SK-N-SH (cell line): ENCODE measurements at regions not wholly inside any gene's neighbourhood (a gene's known extent, or its start where the extent isn't known, plus 50 kb on each side); places are given as distances from the start of the nearest gene placed in this dataset.

ENCODE experiments used
- CTCF ChIA-PET: fragments of 300-600, 350-600 bp; formaldehyde crosslinking; extraction: SDS; loops from one replicate; lab custom pipeline; 2021; lab: Yijun Ruan, JAX
- POLR2A ChIA-PET: fragments of 350-600 bp; sonication (Branson Sonifier 250); formaldehyde crosslinking; extraction: SDS; loops from one replicate; lab custom pipeline; 2020; ENCODE audit warnings: antibody characterized with exemption, inconsistent platforms; lab: Yijun Ruan, JAX
- DNase-seq: peaks from one replicate; pipeline ENCODE4 v3.0.0; 2012
- H2AFZ ChIP-seq: fragments of 200-600 bp; sonication (generic); 2 replicates; pipeline ENCODE4 v1.8.1; 2016; ENCODE audit warnings: antibody characterized with exemption, mild to moderate bottlenecking, low read depth
- H3F3A ChIP-seq: fragments of 200-600 bp; sonication (generic); replicated peaks from 2 replicates; pipeline ENCODE3; 2016; ENCODE audit warnings: antibody characterized with exemption, mild to moderate bottlenecking; ENCODE audit not compliant: insufficient read depth
- H3K27ac ChIP-seq, 2 experiments: fragments of 200-500 bp in 1 of 2; fragments of 200-600 bp in 1 of 2; sonication (Bioruptor generic) in 1 of 2; sonication (generic), shearing (Covaris generic) in 1 of 2; 2 replicates each; pipeline versions ENCODE4 v1.5.1 to v1.6.1; 2014 to 2016; ENCODE audit warnings: low read depth in 2 of 2, inconsistent platforms in 1 of 2, low read length in 1 of 2, mild to moderate bottlenecking in 1 of 2, mixed read lengths in 1 of 2
- H3K27me3 ChIP-seq: fragments of 200-600 bp; sonication (generic), shearing (Covaris generic); 2 replicates; pipeline ENCODE4 v1.6.1; 2016; ENCODE audit warnings: mixed run types; ENCODE audit not compliant: insufficient read depth
- H3K36me3 ChIP-seq, 2 experiments: fragments of 200-500 bp in 1 of 2; fragments of 200-600 bp in 1 of 2; sonication (Bioruptor generic) in 1 of 2; sonication (generic) in 1 of 2; replicated peaks in 1 of 2; 2 replicates each; pipeline versions ENCODE3 to v1.5.1; 2014 to 2016; ENCODE audit warnings: low read length in 1 of 2, mild to moderate bottlenecking in 1 of 2; ENCODE audit not compliant: insufficient read depth in 2 of 2, control insufficient read depth in 1 of 2
- H3K4me1 ChIP-seq, 2 experiments: fragments of 200-500 bp in 1 of 2; fragments of 200-600 bp in 1 of 2; sonication (Bioruptor generic) in 1 of 2; sonication (generic), shearing (Covaris generic) in 1 of 2; 2 replicates each; pipeline versions ENCODE4 v1.5.1 to v1.6.1; 2014 to 2016; ENCODE audit warnings: low read depth in 1 of 2, low read length in 1 of 2, mixed run types in 1 of 2; ENCODE audit not compliant: insufficient read depth in 2 of 2, control insufficient read depth in 1 of 2
- H3K4me2 ChIP-seq: fragments of 200-600 bp; sonication (generic), shearing (Covaris generic); 2 replicates; pipeline ENCODE4 v1.6.1; 2017; ENCODE audit warnings: mixed run types
- H3K4me3 ChIP-seq, 2 experiments: fragments of 200-500 bp in 1 of 2; fragments of 200-600 bp in 1 of 2; sonication (Bioruptor generic) in 1 of 2; sonication (generic), shearing (Covaris generic) in 1 of 2; 2 replicates each; pipeline versions ENCODE4 v1.5.1 to v1.8.1; 2014 to 2016; ENCODE audit warnings: low read depth in 2 of 2, inconsistent platforms in 1 of 2, low read length in 1 of 2, mild to moderate bottlenecking in 1 of 2, mixed read lengths in 1 of 2, moderate library complexity in 1 of 2
- H3K79me2 ChIP-seq: fragments of 200-600 bp; sonication (generic); 2 replicates; pipeline ENCODE4 v1.8.1; 2017; ENCODE audit warnings: mild to moderate bottlenecking; ENCODE audit not compliant: insufficient read depth
- H3K9ac ChIP-seq: fragments of 200-600 bp; sonication (generic); 2 replicates; pipeline ENCODE4 v1.6.1; 2017; ENCODE audit warnings: mixed run types
- H3K9me2 ChIP-seq: fragments of 200-600 bp; sonication (generic); 2 replicates; pipeline ENCODE4 v1.6.1; 2017; ENCODE audit warnings: mixed run types
- H3K9me3 ChIP-seq: fragments of 200-600 bp; sonication (generic); 2 replicates; pipeline ENCODE4 v1.6.1; 2017; ENCODE audit warnings: mixed run types, mild to moderate bottlenecking, moderate library complexity
- H4K20me1 ChIP-seq: fragments of 200-600 bp; sonication (generic); 2 replicates; pipeline ENCODE4 v1.6.1; 2017; ENCODE audit warnings: mild to moderate bottlenecking, mixed run types; ENCODE audit not compliant: insufficient read depth
- CHD2 ChIP-seq: fragments of 150-350 bp; IDR thresholded peaks from 2 replicates; pipeline ENCODE4 v1.6.1; 2018; ENCODE audit warnings: low read length; ENCODE audit not compliant: partially characterized antibody
- ELF1 ChIP-seq: IDR thresholded peaks from 2 replicates; pipeline ENCODE4 v1.4.0; 2012
- EP300 ChIP-seq, 2 experiments: IDR thresholded peaks; 2 replicates each; pipeline versions ENCODE4 v1.4.0 to v1.6.1; 2012; ENCODE audit warnings: borderline replicate concordance in 1 of 2, low read depth in 1 of 2, low read length in 1 of 2
- EZH2phosphoT487 ChIP-seq: fragments of 200-600 bp; sonication (generic); IDR thresholded peaks from 2 replicates; pipeline ENCODE4 v1.6.1; 2017; ENCODE audit warnings: low read depth, mixed run types, mild to moderate bottlenecking, antibody characterized with exemption, moderate library complexity, borderline replicate concordance
- FOSL2 ChIP-seq: IDR thresholded peaks from 2 replicates; pipeline ENCODE4 v1.4.0; 2012; ENCODE audit warnings: low read depth, mild to moderate bottlenecking, moderate library complexity, borderline replicate concordance
- FOXJ3 ChIP-seq: sonication (generic); formaldehyde crosslinking; IDR thresholded peaks from 2 replicates; pipeline ENCODE4 v1.5.1; 2020; ENCODE audit warnings: mild to moderate bottlenecking, missing genetic modification reagents
- FOXM1 ChIP-seq: IDR thresholded peaks from 2 replicates; pipeline ENCODE4 v1.4.0; 2012; ENCODE audit warnings: low read depth, mild to moderate bottlenecking
- IRF3 ChIP-seq: fragments of 150-350 bp; IDR thresholded peaks from 2 replicates; pipeline ENCODE4 v1.6.1; 2016; ENCODE audit warnings: mild to moderate bottlenecking, low read depth, low read length
- JUND ChIP-seq: IDR thresholded peaks from 2 replicates; pipeline ENCODE4 v1.4.0; 2012
- MEF2A ChIP-seq: IDR thresholded peaks from 2 replicates; pipeline ENCODE4 v1.4.0; 2012; ENCODE audit warnings: low read depth, borderline replicate concordance
- MXI1 ChIP-seq: IDR thresholded peaks from 2 replicates; pipeline ENCODE4 v1.6.1; 2012; ENCODE audit warnings: mild to moderate bottlenecking, low read depth, low read length, improper control_type of control experiment
- NFIC ChIP-seq: IDR thresholded peaks from 2 replicates; pipeline ENCODE4 v1.4.0; 2012; ENCODE audit warnings: borderline replicate concordance
- NRF1 ChIP-seq: IDR thresholded peaks from 2 replicates; pipeline ENCODE4 v1.6.1; 2012; ENCODE audit warnings: low read depth, mild to moderate bottlenecking, low read length
- POLR2AphosphoS5 ChIP-seq: IDR thresholded peaks from 2 replicates; pipeline ENCODE4 v1.6.1; 2012; ENCODE audit warnings: low read depth, low read length
- RXRA ChIP-seq: IDR thresholded peaks from 2 replicates; pipeline ENCODE4 v1.4.0; 2012; ENCODE audit warnings: low read depth, mild to moderate bottlenecking, borderline replicate concordance
- SIN3A ChIP-seq: IDR thresholded peaks from 2 replicates; pipeline ENCODE4 v1.6.1; 2012; ENCODE audit warnings: low read depth, mild to moderate bottlenecking, low read length, moderate library complexity, borderline replicate concordance
- SMC3 ChIP-seq: IDR thresholded peaks from 2 replicates; pipeline ENCODE4 v1.6.1; 2012; ENCODE audit warnings: low read depth, low read length, improper control_type of control experiment
- TAF1 ChIP-seq: IDR thresholded peaks from 2 replicates; pipeline ENCODE4 v1.6.1; 2012; ENCODE audit warnings: low read depth, mild to moderate bottlenecking, low read length, moderate library complexity, borderline replicate concordance
- TEAD4 ChIP-seq: IDR thresholded peaks from 2 replicates; pipeline ENCODE4 v1.4.0; 2012; ENCODE audit warnings: mild to moderate bottlenecking, borderline replicate concordance; ENCODE audit not compliant: insufficient read depth
- USF2 ChIP-seq: fragments of 150-350 bp; IDR thresholded peaks from 2 replicates; pipeline ENCODE4 v1.6.1; 2017; ENCODE audit warnings: antibody characterized with exemption, low read length, low read depth, borderline replicate concordance
- YY1 ChIP-seq: IDR thresholded peaks from 2 replicates; pipeline ENCODE4 v1.4.0; 2012; ENCODE audit warnings: low read depth, mild to moderate bottlenecking
- WGBS: methylation state at CpG from one replicate; pipeline ENCODE4 v1.1.6; 2017; ENCODE audit warnings: low lambda C conversion rate; 5-methylcytosine and 5-hydroxymethylcytosine counted together
- TF ChIP-seq, protein P1 (sequence below): IDR thresholded peaks from 2 replicates; pipeline ENCODE4 v1.4.0; 2012; ENCODE audit warnings: low read depth, borderline replicate concordance
- TF ChIP-seq, protein P2 (sequence below): IDR thresholded peaks from 2 replicates; pipeline ENCODE4; 2012
- TF ChIP-seq, protein P3 (sequence below): fragments of 200-600 bp; sonication (generic); IDR thresholded peaks from 2 replicates; pipeline ENCODE4 v1.6.1; 2017; ENCODE audit warnings: antibody characterized with exemption, mild to moderate bottlenecking, moderate library complexity

GRCh38 chr5:171586436-171586835 is 167.0 kb downstream of the FGF18 start:
- ChIA-PET POLR2A (no interaction called here), CTCF (no interaction called here)
- TF ChIP-seq SMC3 (no peak), MEF2A (no peak), JUND (no peak), USF2 (no peak), NFIC (no peak), EP300 (IDR thresholded peaks at IDR 0.05; ENCODE audit: borderline replicate concordance in 1 of 2, low read depth in 1 of 2, low read length in 1 of 2) (no peak), YY1 (no peak), TAF1 (no peak), EZH2phosphoT487 (no peak), RXRA (no peak), FOXM1 (no peak), CHD2 (no peak), IRF3 (no peak), ELF1 (no peak)
- TF ChIP-seq, protein P1, sequence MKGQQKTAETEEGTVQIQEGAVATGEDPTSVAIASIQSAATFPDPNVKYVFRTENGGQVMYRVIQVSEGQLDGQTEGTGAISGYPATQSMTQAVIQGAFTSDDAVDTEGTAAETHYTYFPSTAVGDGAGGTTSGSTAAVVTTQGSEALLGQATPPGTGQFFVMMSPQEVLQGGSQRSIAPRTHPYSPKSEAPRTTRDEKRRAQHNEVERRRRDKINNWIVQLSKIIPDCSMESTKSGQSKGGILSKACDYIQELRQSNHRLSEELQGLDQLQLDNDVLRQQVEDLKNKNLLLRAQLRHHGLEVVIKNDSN, result no peak
- no peaks in the 10 kb centered on the region for H4K20me1 ChIP-seq
- no peak for DNase-seq
- no peaks in the 10 kb centered on the region for H3K27me3 ChIP-seq
- no peak overlapping the region for H2AFZ ChIP-seq
- H3K4me3 ChIP-seq, result no peak overlapping the region
- no peaks in the 10 kb centered on the region for H3K4me1 ChIP-seq
- no peak overlapping the region for H3K4me2 ChIP-seq
- H3K27ac ChIP-seq, result no peak overlapping the region
- no peaks in the 10 kb centered on the region for H3K9me2 ChIP-seq
- no peaks in the 10 kb centered on the region for H3K79me2 ChIP-seq
- H3F3A ChIP-seq, result no peaks in the 10 kb centered on the region
- H3K36me3 ChIP-seq, result no peaks in the 10 kb centered on the region
- WGBS, result 72% methylated on average over 2 of the region's 4 CpGs
- no peaks in the 10 kb centered on the region for H3K9me3 ChIP-seq
- H3K9ac ChIP-seq, result no peak overlapping the region

DNA sequence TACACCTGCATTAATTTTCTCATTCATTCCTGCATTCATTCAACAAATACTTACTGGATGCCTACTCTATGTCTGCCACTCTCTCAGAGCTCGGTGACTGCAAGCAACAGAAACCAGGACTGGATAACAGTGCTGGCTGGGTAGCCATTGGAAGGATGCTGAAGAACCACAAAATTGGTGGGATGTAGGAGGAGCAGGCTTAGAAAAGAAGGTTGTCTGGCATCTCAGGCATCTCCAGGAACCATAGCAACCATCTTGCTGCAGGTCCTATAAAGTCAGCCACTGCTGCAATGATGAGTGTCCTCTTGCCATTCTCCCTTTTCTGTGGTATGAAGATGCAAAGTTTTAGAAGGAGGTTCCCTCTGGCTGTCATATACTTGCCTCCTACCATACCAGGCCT is 168.6 kb downstream of the FGF18 start:
- H3K4me3 ChIP-seq, result no peak overlapping the region
- CTCF ChIA-PET, result no interaction called here
- TF ChIP-seq USF2 (no peak), NRF1 (no peak), FOSL2 (no peak), TEAD4 (no peak), SIN3A (no peak), POLR2AphosphoS5 (no peak), EZH2phosphoT487 (no peak), MXI1 (no peak), FOXJ3 (CRISPR knock-in tag) (no peak), MEF2A (no peak), EP300 (IDR thresholded peaks at IDR 0.05; ENCODE audit: borderline replicate concordance in 1 of 2, low read depth in 1 of 2, low read length in 1 of 2) (no peak)
- TF ChIP-seq, protein P2, sequence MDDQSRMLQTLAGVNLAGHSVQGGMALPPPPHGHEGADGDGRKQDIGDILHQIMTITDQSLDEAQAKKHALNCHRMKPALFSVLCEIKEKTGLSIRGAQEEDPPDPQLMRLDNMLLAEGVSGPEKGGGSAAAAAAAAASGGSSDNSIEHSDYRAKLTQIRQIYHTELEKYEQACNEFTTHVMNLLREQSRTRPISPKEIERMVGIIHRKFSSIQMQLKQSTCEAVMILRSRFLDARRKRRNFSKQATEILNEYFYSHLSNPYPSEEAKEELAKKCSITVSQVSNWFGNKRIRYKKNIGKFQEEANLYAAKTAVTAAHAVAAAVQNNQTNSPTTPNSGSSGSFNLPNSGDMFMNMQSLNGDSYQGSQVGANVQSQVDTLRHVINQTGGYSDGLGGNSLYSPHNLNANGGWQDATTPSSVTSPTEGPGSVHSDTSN, result no peak
- TF ChIP-seq, protein P3, sequence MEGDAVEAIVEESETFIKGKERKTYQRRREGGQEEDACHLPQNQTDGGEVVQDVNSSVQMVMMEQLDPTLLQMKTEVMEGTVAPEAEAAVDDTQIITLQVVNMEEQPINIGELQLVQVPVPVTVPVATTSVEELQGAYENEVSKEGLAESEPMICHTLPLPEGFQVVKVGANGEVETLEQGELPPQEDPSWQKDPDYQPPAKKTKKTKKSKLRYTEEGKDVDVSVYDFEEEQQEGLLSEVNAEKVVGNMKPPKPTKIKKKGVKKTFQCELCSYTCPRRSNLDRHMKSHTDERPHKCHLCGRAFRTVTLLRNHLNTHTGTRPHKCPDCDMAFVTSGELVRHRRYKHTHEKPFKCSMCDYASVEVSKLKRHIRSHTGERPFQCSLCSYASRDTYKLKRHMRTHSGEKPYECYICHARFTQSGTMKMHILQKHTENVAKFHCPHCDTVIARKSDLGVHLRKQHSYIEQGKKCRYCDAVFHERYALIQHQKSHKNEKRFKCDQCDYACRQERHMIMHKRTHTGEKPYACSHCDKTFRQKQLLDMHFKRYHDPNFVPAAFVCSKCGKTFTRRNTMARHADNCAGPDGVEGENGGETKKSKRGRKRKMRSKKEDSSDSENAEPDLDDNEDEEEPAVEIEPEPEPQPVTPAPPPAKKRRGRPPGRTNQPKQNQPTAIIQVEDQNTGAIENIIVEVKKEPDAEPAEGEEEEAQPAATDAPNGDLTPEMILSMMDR, result no peak

More for the DNA sequence above, 168.6 kb downstream of the FGF18 start:
- Histone ChIP-seq H3K9me3 (no peaks in the 10 kb centered on the region), H3F3A (no peaks in the 10 kb centered on the region), H3K9me2 (no peaks in the 10 kb centered on the region), H4K20me1 (no peaks in the 10 kb centered on the region), H3K79me2 (no peaks in the 10 kb centered on the region), H2AFZ (no peak overlapping the region), H3K27ac (no peak overlapping the region), H3K4me1 (no peaks in the 10 kb centered on the region), H3K27me3 (no peaks in the 10 kb centered on the region; the same call in 1 of the 2 replicates), H3K36me3 (no peaks in the 10 kb centered on the region), H3K4me2 (no peak overlapping the region), H3K9ac (no peak overlapping the region)
- POLR2A ChIA-PET, result no interaction called here
- no peak for DNase-seq
- 33% methylated on average over 1 of the region's 1 CpG for WGBS
